ENCODE measurements at regions not wholly inside any gene's neighbourhood (a gene's known extent, or its start where the extent isn't known, plus 50 kb on each side); places are given as distances from the start of the nearest gene placed in this dataset.

GRCh38 chr1:112267206-112267605 lies 128.8 kb upstream of the CTTNBP2NL start:
- DNase-seq, result no peak

GRCh38 chr1:112267929-112268328 lies 128.1 kb upstream of the CTTNBP2NL start:
- no peak for DNase-seq

- DNase-seq, result no peak
Measured at GRCh38 chr1:112268408-112268807, 127.6 kb upstream of the CTTNBP2NL start.

DNA sequence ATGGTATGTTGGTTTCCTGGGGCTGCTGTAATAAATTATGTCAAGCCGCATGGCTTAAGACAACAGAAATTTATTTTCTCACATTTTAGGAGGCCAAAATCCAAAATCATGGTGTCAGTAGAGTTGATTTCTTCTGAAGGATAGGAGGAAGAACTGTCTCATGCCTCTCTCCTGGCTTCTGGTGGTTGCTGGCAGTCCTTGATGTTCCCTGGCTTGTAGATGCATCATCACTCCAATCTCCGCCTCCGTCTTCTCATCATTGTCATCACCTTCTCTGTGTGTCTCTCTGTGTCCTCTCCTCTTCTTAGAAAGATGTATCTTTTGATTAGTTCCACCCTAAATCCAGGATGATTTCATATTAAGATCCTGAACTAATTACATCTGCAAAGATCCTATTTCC lies 124.7 kb upstream of the CTTNBP2NL start:
- no peak for DNase-seq

GRCh38 chr1:112272101-112272772 lies 123.8 kb upstream of the CTTNBP2NL start:
- no peak for DNase-seq

GRCh38 chr1:112284796-112285195 lies 111.2 kb upstream of the CTTNBP2NL start:
- no peak for DNase-seq

DNA sequence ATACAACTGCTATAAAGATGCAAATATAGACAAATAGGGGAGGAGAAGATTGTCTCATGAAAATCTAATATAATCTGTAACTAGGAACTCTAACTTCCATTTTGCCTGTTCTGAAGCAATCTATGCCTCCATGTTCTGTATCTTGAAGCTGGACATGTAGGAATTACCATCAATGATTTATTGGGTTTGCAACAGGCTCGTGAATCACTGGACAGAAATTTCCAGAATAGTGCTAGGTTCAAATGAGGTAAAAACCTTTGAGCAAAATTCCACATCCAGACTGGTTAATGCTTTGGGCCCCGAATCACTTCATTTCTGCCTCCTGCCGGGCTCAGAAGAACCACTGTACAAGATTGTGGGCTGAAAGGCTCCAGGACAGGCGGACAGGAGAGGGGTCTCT lies 110.7 kb upstream of the CTTNBP2NL start:
- no peak for DNase-seq

DNA sequence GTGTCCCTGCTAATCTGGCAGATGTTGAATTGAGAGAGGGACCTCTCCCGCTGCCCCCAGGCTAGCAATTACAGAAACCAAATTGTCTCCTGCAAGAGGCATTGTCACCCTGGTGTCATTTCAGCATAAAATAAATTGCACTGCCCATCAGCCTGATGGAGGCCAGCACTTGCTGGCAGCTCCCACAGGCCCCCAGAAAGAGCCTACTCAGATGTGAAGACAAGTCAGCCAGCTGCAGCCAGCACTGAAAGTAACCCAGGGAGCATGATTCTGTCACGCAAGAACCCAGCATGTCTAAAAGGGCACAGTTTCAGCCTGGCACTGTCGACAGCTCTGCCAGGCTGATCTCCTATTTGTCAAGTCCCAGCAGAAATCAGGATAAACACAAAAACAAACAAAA lies 110.3 kb upstream of the CTTNBP2NL start:
- DNase-seq, result no peak

DNA sequence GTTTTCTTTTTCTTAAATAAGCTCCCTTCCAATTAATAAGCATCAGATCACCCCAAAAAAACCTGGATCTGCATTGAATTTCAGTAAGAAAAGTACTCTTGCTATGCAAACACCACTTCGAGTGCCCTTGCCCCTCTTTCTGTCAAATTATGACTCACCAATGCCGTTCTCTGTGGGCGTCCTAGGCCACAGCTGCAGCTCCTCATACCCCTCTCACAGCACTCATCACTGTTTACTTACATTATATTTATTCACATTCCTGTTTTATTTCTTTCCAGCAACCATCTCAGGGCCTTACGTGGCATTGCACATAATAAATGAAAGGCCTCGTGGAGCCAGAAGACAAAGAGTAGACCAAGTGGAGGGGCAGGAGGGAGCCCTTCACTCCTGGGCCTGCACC lies 99.1 kb upstream of the CTTNBP2NL start:
- DNase-seq, result no peak

DNA sequence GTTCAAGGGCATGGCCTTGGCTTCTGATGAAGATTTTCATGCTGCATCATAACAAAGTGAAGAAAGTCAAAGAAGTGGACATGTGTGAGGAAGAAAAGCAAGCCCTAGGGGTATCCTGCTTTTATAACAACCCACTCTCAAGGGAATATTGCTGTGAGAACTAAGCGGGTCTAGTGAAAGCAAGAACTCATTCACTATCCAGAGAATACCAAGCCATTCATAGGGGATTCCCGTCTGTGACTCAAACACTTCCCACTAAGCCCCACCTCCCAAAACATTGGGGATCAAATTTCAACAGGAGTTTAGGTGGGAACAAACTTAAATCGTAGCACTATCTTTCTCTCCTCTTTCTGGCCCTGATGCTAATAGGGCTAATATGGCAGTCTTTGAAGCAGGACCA lies 98.5 kb upstream of the CTTNBP2NL start:
- no peak for DNase-seq

GRCh38 chr1:112298558-112298957 lies 97.5 kb upstream of the CTTNBP2NL start:
- peak; percentile 43 for DNase-seq

- DNase-seq, result no peak
Measured at GRCh38 chr1:112304126-112304525, 91.9 kb upstream of the CTTNBP2NL start.

- DNase-seq, result no peak
Measured at GRCh38 chr1:112304612-112305011, 91.4 kb upstream of the CTTNBP2NL start.

- no peak for DNase-seq
Measured at GRCh38 chr1:112307930-112308591, 88.0 kb upstream of the CTTNBP2NL start.

GRCh38 chr1:112308716-112309115 lies 87.3 kb upstream of the CTTNBP2NL start:
- DNase-seq, result peak; percentile 30

DNA sequence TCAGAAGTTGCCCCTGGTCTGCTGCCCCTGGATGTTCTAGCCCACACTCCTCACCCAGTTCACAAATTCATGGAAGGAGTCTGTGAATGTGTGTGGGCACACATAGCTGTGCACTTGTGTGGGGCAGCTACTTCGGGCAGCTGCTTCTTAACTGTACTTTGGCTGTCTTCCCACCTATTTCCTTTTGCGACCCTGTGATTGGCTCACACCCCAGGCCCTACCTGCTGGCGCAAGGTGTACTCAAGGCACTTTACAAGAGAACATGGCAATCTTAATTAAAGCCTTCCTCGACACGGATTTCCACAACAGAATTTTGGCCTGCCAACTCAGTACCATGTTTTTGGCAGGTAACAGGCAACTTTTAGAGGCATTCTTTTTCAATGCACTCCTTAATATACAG lies 86.5 kb upstream of the CTTNBP2NL start:
- no peak for DNase-seq

DNA sequence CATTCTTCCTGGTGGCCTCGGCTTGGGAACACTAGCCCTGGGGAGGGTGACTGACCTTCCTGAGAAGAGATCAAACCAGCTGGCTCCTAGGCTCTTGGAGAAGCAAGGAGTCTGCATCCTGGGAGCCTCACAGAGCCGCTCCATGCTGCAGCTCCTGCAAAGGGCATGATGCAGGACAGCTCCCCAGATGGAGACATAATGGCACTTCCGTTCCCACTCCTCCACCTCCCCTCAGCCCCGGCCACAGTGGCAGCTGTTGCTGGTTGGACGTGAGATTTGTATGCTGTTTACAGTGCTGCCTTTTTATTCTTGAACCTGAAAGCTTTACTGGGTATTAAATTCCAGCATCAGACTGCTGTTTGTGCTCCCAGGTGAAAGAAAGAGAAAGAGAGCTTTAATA lies 83.7 kb upstream of the CTTNBP2NL start:
- no peak for DNase-seq

- no peak for DNase-seq
Measured at GRCh38 chr1:112312879-112313278, 83.1 kb upstream of the CTTNBP2NL start.

DNA sequence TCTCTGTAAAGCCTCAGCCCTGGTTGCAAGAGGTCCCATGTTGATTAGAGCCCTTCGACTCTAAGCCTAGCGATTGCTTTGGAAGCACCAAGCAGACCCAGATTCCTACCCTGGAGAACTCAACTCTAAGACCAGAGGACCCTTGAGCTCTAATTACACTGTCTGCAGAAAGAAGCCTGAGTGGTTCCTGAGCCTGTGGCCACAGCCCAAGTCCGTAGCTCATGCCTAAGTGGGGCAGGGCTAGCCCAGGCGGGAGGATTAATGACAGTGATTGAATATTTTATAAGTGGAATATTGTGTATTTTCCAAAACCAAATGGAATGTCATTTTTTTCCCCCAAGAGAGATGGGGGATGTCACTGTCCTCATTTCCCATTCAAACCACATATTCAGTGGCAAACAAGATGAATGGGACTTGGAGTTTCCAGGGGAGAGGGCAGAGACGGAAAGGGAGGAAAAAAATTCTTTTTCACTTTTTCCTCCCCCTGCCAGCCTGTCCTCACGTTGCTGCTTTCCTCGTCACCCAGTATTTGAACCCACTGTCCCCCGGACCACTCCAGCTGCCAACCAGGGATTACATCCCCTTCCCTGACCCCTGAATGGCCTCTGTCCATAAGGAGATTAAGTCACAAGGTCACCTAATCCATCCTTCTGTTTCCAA lies 79.6 kb upstream of the CTTNBP2NL start:
- no peak for DNase-seq

GRCh38 chr1:112317140-112317539 lies 78.9 kb upstream of the CTTNBP2NL start:
- no peak for DNase-seq

- no peak for DNase-seq
Measured at GRCh38 chr1:112317611-112318062, 78.4 kb upstream of the CTTNBP2NL start.

- no peak for DNase-seq
Measured at GRCh38 chr1:112318263-112318662, 77.8 kb upstream of the CTTNBP2NL start.

DNA sequence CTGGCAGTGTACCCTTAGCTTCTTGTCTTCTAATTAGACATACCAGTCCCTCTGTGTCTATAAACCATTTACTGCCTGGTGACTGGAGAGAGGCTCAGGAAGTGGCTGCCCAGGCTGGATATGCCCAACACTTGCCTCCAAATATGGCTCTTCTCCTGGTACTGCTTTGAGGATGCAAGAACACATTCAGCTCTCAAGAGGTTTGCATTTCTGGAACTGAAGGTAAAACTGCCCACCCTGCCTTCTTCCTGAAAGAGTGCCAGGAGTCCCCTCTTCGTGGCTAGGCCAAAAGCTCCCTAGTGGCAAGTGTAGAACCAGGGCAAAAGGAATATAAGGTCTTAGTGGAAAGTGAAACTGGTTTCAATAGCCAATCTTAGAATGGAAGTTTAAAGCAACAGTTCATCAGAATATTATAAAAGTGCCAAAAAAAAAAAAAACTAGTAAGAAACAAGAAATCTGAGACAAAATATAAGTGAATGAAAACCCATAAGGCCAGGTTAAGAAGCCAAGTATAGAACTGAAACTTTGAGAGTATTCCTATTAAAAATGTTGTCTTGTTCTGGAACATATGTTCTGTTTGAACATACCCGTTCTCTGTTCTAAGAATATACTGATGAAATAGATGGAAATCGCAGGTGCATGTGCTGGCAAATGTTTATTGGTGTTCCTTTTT lies 77.2 kb upstream of the CTTNBP2NL start:
- no peak for DNase-seq
